ENCODE measurements at regions not wholly inside any gene's neighbourhood (a gene's known extent, or its start where the extent isn't known, plus 50 kb on each side); places are given as distances from the start of the nearest gene placed in this dataset.

- Histone ChIP-seq H3K4me1 (ENCODE audit: insufficient read depth, low read length, poor library complexity, severe bottlenecking) (no peaks in the 10 kb centered on the region), H3K79me2 (ENCODE audit: insufficient read depth, low read depth, low read length) (no peaks in the 10 kb centered on the region), H4K20me1 (ENCODE audit: insufficient read depth, low read length) (no peaks in the 10 kb centered on the region), H3K4me2 (ENCODE audit: low read length) (no peak overlapping the region), H3K9me3 (ENCODE audit: low read length) (no peaks in the 10 kb centered on the region), H3K36me3 (ENCODE audit: insufficient read depth, low read length) (no peaks in the 10 kb centered on the region), H3K9me2 (ENCODE audit: insufficient read depth, low read length) (no peaks in the 10 kb centered on the region), H3K27ac (ENCODE audit: low read depth, low read length, poor library complexity, severe bottlenecking) (no peak overlapping the region), H3K4me3 (ENCODE audit: low read depth, low read length, poor library complexity, severe bottlenecking) (no peak overlapping the region), H2AFZ (ENCODE audit: low read length) (no peak overlapping the region)
- intact Hi-C loops (cut with micrococcal nuclease; ENCODE audit: unreplicated experiment) = no loop called here
- POLR2A ChIA-PET = no interaction called here
- TF ChIP-seq EZH2phosphoT487 (IDR thresholded peaks at IDR 0.05; ENCODE audit: borderline replicate concordance, low read depth, low read length) (no peak), CTCF (conservative IDR thresholded peaks at IDR 0.05; ENCODE audit: low read length) (no peak)
- no TSS peak for BruUV-seq (replicated peaks)
- no peak for DNase-seq (ENCODE audit: low spot score)
- CTCF ChIA-PET (ENCODE audit: unreplicated experiment) = interaction anchor here (1.0 kb wide), 1 partner anchor 8 kb away, joined by 3 read pairs; no protein-coding TSS in a partner anchor
These were observed 287.3 kb downstream of the TNS1 start for GRCh38 chr2:217715484-217715883.

GRCh38 chr2:217714287-217714751 is 288.5 kb downstream of the TNS1 start:
- Histone ChIP-seq H3K36me3 (ENCODE audit: insufficient read depth, low read length) (no peaks in the 10 kb centered on the region), H3K4me2 (ENCODE audit: low read length) (no peak overlapping the region), H3K79me2 (ENCODE audit: insufficient read depth, low read depth, low read length) (no peaks in the 10 kb centered on the region), H3K9me3 (ENCODE audit: low read length) (no peaks in the 10 kb centered on the region), H4K20me1 (ENCODE audit: insufficient read depth, low read length) (no peaks in the 10 kb centered on the region), H3K27ac (ENCODE audit: low read depth, low read length, poor library complexity, severe bottlenecking) (no peak overlapping the region), H3K4me3 (ENCODE audit: low read depth, low read length, poor library complexity, severe bottlenecking) (no peak overlapping the region), H3K9me2 (ENCODE audit: insufficient read depth, low read length) (no peaks in the 10 kb centered on the region), H2AFZ (ENCODE audit: low read length) (no peak overlapping the region), H3K4me1 (ENCODE audit: insufficient read depth, low read length, poor library complexity, severe bottlenecking) (no peaks in the 10 kb centered on the region)
- ChIA-PET CTCF (ENCODE audit: unreplicated experiment) (no interaction called here), POLR2A (interaction anchor here (0.6 kb wide), 1 partner anchor 30 kb away, joined by 3 read pairs; no protein-coding TSS in a partner anchor)
- TF ChIP-seq EZH2phosphoT487 (IDR thresholded peaks at IDR 0.05; ENCODE audit: borderline replicate concordance, low read depth, low read length) (no peak), CTCF (conservative IDR thresholded peaks at IDR 0.05; ENCODE audit: low read length) (no peak)
- intact Hi-C loops (cut with micrococcal nuclease; ENCODE audit: unreplicated experiment) = no loop called here
- BruUV-seq (replicated peaks) = no TSS peak
- no peak for DNase-seq (ENCODE audit: low spot score)

GRCh38 chr2:217713395-217714286 is 289.2 kb downstream of the TNS1 start:
- H3K27ac ChIP-seq (ENCODE audit: low read depth, low read length, poor library complexity, severe bottlenecking) = no peak overlapping the region
- no peaks in the 10 kb centered on the region for H3K79me2 ChIP-seq (ENCODE audit: insufficient read depth, low read depth, low read length)
- no peaks in the 10 kb centered on the region for H3K36me3 ChIP-seq (ENCODE audit: insufficient read depth, low read length)
- H3K4me3 ChIP-seq (ENCODE audit: low read depth, low read length, poor library complexity, severe bottlenecking) = no peak overlapping the region
- POLR2A ChIA-PET = interaction anchor here (0.6 kb wide), 1 partner anchor 29 kb away, joined by 3 read pairs; no protein-coding TSS in a partner anchor
- no peak overlapping the region for H2AFZ ChIP-seq (ENCODE audit: low read length)
- H3K4me2 ChIP-seq (ENCODE audit: low read length) = no peak overlapping the region
- TF ChIP-seq EZH2phosphoT487 (IDR thresholded peaks at IDR 0.05; ENCODE audit: borderline replicate concordance, low read depth, low read length) = no peak
- TF ChIP-seq CTCF (conservative IDR thresholded peaks at IDR 0.05; ENCODE audit: low read length) = peak; percentile 89
- intact Hi-C loops (cut with micrococcal nuclease; ENCODE audit: unreplicated experiment) = loop anchor here (2.0 kb wide), 1 partner anchor 1031 kb away; no protein-coding TSS in a partner anchor
- CTCF ChIA-PET (ENCODE audit: unreplicated experiment) = no interaction called here
- H3K4me1 ChIP-seq (ENCODE audit: insufficient read depth, low read length, poor library complexity, severe bottlenecking) = no peaks in the 10 kb centered on the region
- BruUV-seq (replicated peaks) = no TSS peak
- H3K9me2 ChIP-seq (ENCODE audit: insufficient read depth, low read length) = no peaks in the 10 kb centered on the region
- no peaks in the 10 kb centered on the region for H3K9me3 ChIP-seq (ENCODE audit: low read length)
- peak; percentile 36 for DNase-seq (ENCODE audit: low spot score)
- no peaks in the 10 kb centered on the region for H4K20me1 ChIP-seq (ENCODE audit: insufficient read depth, low read length)
